Activated CD4-positive, alpha-beta memory T cell treated with anti-CD3 and anti-CD28 coated beads, Interleukin-2, amount 10 ng/mL, durations not matched to agents 7 days and 5 days (primary cell): ENCODE measurements at regions not wholly inside any gene's neighbourhood (a gene's known extent, or its start where the extent isn't known, plus 50 kb on each side); places are given as distances from the start of the nearest gene placed in this dataset.

Experiments
- CTCF ChIA-PET: fragments of 350-600 bp; sonication (Branson Sonifier 250); formaldehyde crosslinking; loops from one replicate; lab custom pipeline; 2021; ENCODE audit warnings: antibody characterized with exemption, inconsistent platforms; lab: Charles Lee
- POLR2A ChIA-PET: fragments of 350-600 bp; sonication (Branson Sonifier 250); formaldehyde crosslinking; loops from one replicate; lab custom pipeline; 2021; ENCODE audit warnings: antibody characterized with exemption; lab: Charles Lee
- DNase-seq: peaks from one replicate; pipeline ENCODE4 v3.0.0-alpha.2; 2020
- H3K27ac Mint-ChIP-seq: one replicate; pipeline ENCODE4 v1.8.0; 2021; ENCODE audit warnings: mild to moderate bottlenecking, mixed read lengths
- H3K27me3 Mint-ChIP-seq: one replicate; pipeline ENCODE4 v1.8.0; 2021; ENCODE audit warnings: mixed read lengths
- H3K36me3 Mint-ChIP-seq: one replicate; pipeline ENCODE4 v1.8.0; 2021; ENCODE audit warnings: low read depth, mixed read lengths
- H3K4me1 Mint-ChIP-seq: one replicate; pipeline ENCODE4 v1.8.0; 2021; ENCODE audit warnings: mixed read lengths
- H3K4me3 Mint-ChIP-seq: one replicate; pipeline ENCODE4 v1.8.0; 2021; ENCODE audit warnings: mild to moderate bottlenecking, mixed read lengths
- H3K9me3 Mint-ChIP-seq: one replicate; pipeline ENCODE4 v1.8.0; 2021; ENCODE audit warnings: mixed read lengths

DNA sequence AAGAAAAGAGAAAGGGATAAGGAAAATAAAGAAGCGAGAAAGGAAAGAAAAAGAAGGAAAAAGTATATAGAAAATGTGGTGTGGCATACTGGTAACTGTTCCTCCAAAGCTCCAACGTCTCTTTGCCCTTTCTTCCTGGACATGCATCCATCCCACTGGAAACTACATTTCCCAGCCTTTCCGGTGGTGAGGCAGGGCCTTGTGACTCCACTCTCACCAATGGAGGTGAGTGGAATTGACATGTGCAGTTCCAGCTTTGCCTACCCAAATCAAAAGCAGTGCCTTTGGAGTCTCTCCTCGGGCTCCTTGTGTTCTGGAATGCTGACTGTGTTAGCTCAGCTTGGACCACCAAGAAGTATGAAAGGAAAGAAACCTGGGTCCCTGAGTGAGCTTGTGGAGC is 161.2 kb downstream of the KCNA5 start:
- POLR2A ChIA-PET, result no interaction called here

DNA sequence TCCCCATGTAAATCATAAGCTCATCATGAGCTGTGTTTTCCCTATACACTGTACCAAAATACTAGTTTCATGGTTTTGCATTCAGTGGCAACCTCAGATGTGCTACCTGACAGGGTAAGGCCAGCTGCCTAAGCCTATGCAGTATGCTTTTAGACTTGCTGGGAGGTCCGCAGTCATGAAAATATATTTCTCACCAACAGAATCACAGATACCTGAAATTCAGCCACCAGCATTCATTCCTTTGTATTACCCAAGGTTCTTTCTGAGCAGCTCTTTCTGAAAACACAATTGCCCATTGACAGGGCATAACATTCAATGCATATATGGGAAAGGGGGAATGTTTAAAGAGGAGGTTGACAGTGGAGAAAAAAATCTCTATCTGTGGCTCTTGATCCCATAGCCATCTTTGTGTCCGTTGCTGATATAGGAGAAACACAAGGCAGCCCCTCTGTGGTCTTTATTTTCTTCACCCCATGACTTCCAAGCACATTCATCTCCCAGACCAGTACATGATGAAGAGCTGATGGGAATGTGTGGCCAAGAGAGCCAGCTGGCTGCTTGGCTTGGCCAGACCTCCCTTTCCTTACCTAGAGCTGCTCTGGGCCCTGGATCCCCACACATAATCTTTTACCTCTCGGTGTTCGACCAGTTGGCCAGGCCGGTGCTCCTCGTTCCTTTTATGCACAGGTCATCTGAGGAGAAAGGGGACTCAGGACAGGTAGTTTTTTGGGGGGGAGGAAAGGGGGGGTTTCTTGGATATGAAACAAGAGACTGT is 162.9 kb downstream of the KCNA5 start:
- H3K4me1 Mint-ChIP-seq, result no peaks in the 10 kb centered on the region
- H3K27me3 Mint-ChIP-seq, result no peaks in the 10 kb centered on the region
- H3K4me3 Mint-ChIP-seq, result no peak overlapping the region
- CTCF ChIA-PET, result no interaction called here
- H3K9me3 Mint-ChIP-seq, result no peaks in the 10 kb centered on the region
- no peaks in the 10 kb centered on the region for H3K36me3 Mint-ChIP-seq
- POLR2A ChIA-PET, result no interaction called here
- no peak for DNase-seq
- no peak overlapping the region for H3K27ac Mint-ChIP-seq

More for the DNA sequence above, 161.2 kb downstream of the KCNA5 start:
- Mint-ChIP-seq H3K4me1 (no peaks in the 10 kb centered on the region), H3K36me3 (no peaks in the 10 kb centered on the region), H3K4me3 (no peak overlapping the region), H3K9me3 (no peaks in the 10 kb centered on the region), H3K27me3 (no peaks in the 10 kb centered on the region), H3K27ac (no peak overlapping the region)
- no peak for DNase-seq
- CTCF ChIA-PET, result no interaction called here

DNA sequence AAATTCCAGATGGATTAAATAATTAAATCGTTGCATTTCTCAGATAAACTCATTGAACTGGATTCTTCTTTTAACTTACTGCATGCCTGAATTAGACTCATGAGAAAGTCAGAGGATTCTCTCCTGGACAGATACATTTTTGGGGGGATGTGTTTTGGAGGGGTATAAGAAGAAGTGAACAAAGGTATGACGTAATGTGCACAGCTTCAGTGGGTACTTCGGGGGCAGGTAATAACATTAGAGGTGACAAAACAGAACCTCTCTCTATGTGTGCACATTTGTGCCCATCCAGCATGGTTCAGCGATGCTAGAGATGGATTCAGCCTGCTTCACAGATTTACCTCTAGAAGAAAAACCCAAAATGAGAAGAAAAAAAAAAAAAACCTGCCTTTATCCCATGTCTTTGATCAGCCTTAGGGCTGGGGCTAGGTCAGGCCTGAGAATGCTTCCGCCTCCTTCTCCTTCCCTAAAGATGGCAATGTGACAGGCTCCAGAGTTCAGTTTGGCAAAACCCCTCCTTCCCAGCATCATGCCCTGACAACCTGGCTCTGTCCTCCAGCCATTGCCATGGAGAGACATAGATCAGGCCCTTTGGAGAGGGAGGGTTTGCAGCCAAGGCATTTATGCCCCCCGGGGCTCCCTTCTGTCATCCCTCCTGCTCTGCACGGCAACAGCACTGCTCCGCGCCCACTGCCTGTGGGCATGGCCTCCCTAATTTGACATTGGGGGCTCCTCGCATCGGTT is 166.7 kb downstream of the KCNA5 start:
- Mint-ChIP-seq H3K36me3 (no peaks in the 10 kb centered on the region), H3K4me3 (no peak overlapping the region), H3K9me3 (no peaks in the 10 kb centered on the region), H3K27ac (no peak overlapping the region), H3K27me3 (no peaks in the 10 kb centered on the region), H3K4me1 (no peaks in the 10 kb centered on the region)
- ChIA-PET CTCF (no interaction called here), POLR2A (no interaction called here)
- DNase-seq, result no peak

DNA sequence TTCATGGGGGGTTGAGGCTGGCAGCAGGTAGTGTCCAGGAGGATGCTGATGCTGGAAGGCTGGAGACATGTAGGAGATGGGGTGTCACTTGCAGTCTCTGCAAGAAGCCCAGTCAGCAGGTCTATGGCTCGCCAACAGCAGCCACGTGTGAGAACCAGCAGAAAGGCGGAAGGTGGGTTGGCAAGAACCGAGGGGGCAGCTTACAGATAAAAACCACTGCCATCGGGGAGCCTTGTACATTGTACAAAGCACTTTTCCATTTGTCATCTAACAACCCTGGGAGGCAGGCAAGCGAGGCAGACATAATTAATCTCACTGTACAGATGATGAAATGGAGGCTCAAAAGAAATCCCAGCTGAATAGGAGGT is 167.2 kb downstream of the KCNA5 start:
- H3K36me3 Mint-ChIP-seq, result no peaks in the 10 kb centered on the region
- no peak overlapping the region for H3K27ac Mint-ChIP-seq
- DNase-seq, result no peak
- H3K27me3 Mint-ChIP-seq, result no peaks in the 10 kb centered on the region
- CTCF ChIA-PET, result no interaction called here
- H3K9me3 Mint-ChIP-seq, result no peaks in the 10 kb centered on the region
- POLR2A ChIA-PET, result no interaction called here
- no peaks in the 10 kb centered on the region for H3K4me1 Mint-ChIP-seq
- H3K4me3 Mint-ChIP-seq, result no peak overlapping the region

DNA sequence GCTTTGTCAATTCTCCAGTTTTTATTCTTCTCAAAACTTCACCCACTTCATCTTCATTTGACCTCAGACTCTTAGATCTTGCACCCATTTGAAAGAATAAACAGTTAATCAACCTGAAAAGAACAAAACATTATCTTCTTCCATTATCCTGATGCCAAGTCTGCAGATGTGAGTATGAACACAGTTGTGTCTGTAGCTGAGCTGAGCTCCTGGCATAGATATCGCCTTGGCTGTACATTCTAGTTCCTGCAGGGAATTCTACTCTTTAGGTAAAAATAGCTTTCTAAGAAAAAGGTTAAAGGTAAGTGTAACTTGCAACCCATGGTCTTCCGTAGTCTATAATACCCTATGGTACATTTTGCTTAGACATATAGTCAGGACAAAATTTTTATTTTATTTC is 169.7 kb downstream of the KCNA5 start:
- POLR2A ChIA-PET, result no interaction called here
- H3K27ac Mint-ChIP-seq, result no peak overlapping the region
- H3K9me3 Mint-ChIP-seq, result no peaks in the 10 kb centered on the region
- CTCF ChIA-PET, result no interaction called here
- H3K4me3 Mint-ChIP-seq, result no peak overlapping the region
- no peaks in the 10 kb centered on the region for H3K27me3 Mint-ChIP-seq
- no peak for DNase-seq
- H3K36me3 Mint-ChIP-seq, result no peaks in the 10 kb centered on the region
- no peaks in the 10 kb centered on the region for H3K4me1 Mint-ChIP-seq

DNA sequence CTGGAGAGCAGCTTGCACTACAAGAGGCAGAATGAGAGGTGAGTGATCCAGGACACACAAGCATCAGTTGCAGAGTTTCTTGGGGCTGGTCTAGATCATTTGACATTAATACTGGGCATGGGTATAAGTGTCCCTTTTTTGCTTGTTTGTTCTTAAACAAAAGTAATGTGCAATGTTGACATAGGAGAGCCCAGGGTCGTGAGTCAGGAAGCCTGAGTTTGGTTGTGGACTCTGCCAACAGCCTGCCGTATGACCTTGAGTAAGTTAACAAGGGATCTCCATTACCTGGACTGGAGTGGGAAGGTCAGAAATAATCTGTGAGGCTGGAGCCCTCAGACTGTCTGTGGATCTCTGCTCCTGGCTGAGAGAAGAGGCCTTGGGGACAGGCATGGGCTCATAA is 170.3 kb downstream of the KCNA5 start:
- H3K27ac Mint-ChIP-seq, result no peak overlapping the region
- H3K9me3 Mint-ChIP-seq, result no peaks in the 10 kb centered on the region
- H3K36me3 Mint-ChIP-seq, result no peaks in the 10 kb centered on the region
- ChIA-PET CTCF (no interaction called here), POLR2A (no interaction called here)
- no peak for DNase-seq
- H3K27me3 Mint-ChIP-seq, result no peaks in the 10 kb centered on the region
- no peak overlapping the region for H3K4me3 Mint-ChIP-seq
- no peaks in the 10 kb centered on the region for H3K4me1 Mint-ChIP-seq

DNA sequence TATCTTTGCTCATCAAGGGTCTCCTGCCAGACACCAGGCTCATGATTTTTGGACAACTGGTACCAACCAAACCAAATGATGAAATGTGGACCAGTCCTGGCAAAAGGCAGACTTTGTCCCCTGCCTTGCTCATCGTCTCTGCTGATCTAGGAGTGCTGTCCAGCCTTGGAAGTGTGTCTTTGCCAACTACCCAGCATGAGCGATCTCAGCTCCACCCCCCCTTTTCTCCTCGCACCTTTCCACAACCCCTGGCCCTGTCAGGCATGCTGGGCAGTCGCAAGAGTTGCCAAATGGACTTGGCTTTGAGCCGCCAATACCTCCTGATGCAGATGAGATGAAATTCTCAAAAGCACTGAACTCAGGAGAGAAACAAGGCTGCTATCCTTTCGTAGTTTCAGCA is 174.3 kb downstream of the KCNA5 start:
- H3K36me3 Mint-ChIP-seq, result no peaks in the 10 kb centered on the region
- no peaks in the 10 kb centered on the region for H3K27me3 Mint-ChIP-seq
- CTCF ChIA-PET, result no interaction called here
- H3K9me3 Mint-ChIP-seq, result no peaks in the 10 kb centered on the region
- H3K27ac Mint-ChIP-seq, result no peak overlapping the region
- DNase-seq, result no peak
- H3K4me1 Mint-ChIP-seq, result peaks cover 4% of the 10 kb centered on the region
- POLR2A ChIA-PET, result no interaction called here
- no peak overlapping the region for H3K4me3 Mint-ChIP-seq

DNA sequence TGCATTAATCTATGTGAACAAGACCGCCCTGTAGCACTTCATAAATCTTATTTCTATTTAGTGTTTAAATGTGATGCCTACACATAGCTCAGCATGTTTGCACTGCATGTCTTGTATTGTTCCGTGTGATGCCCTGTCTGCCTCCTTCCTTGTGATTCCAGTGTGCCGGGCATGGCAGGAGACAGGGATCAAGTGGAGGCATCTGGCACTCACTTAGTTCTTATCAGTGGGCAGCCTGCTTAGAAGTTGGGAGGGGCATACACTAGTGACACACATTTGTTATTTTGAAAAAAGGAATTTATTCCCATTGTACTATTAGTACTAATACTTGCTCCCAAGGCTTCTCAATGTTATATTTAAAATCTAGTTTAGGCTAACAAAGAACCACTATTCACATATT is 176.4 kb downstream of the KCNA5 start:
- Mint-ChIP-seq H3K9me3 (no peaks in the 10 kb centered on the region), H3K4me3 (no peak overlapping the region), H3K27ac (no peak overlapping the region), H3K36me3 (no peaks in the 10 kb centered on the region), H3K27me3 (no peaks in the 10 kb centered on the region), H3K4me1 (peaks cover 4% of the 10 kb centered on the region)
- DNase-seq, result no peak
- ChIA-PET CTCF (no interaction called here), POLR2A (no interaction called here)

DNA sequence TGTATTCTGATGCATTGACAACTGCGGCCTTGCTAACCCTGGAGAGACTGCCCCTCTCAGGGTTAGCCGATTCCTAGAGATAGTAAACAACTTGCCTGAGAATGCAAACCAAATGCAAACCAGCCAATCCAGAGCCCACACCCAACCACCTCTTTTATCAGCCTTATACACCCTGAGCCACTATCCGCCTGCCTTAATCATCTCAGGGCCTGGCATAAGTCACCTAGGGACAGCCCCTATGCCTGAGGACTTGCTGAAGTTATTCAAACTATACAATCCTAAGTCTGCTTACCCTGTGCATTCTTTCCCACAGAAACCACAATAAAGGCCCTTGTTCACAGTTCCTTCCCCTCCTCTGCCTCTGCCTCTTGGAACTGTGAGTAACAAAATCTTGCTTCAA is 177.2 kb downstream of the KCNA5 start:
- Mint-ChIP-seq H3K27me3 (no peaks in the 10 kb centered on the region), H3K9me3 (no peaks in the 10 kb centered on the region), H3K4me3 (no peak overlapping the region), H3K4me1 (peaks cover 4% of the 10 kb centered on the region), H3K27ac (no peak overlapping the region), H3K36me3 (no peaks in the 10 kb centered on the region)
- POLR2A ChIA-PET, result no interaction called here
- CTCF ChIA-PET, result no interaction called here
- DNase-seq, result no peak

DNA sequence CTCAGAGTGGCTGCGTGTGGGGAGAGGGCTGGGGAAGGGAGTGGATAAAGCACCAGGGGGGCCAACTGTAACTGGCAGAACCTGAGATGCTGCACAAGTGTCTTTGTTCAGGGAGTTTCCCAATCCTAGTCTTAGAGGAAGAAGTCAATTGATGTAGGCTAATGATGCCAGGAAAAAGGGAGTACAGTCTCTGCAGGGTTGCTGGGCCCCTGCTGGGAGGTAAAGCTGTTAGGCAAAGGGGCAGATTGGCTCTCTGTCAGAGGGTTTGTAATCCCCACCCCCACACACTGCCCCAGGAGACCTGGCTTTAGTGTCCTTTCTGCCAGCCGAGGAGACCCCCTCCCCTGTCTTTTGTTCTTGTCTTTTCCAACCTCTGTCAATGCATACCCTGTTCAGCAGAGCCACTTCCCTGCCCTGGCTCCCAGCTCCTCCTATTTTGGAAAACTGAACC is 178.4 kb downstream of the KCNA5 start:
- ChIA-PET POLR2A (no interaction called here), CTCF (no interaction called here)
- Mint-ChIP-seq H3K4me1 (peaks cover 4% of the 10 kb centered on the region), H3K27ac (no peak overlapping the region), H3K4me3 (no peak overlapping the region), H3K36me3 (no peaks in the 10 kb centered on the region), H3K27me3 (no peaks in the 10 kb centered on the region), H3K9me3 (no peaks in the 10 kb centered on the region)
- DNase-seq, result no peak

DNA sequence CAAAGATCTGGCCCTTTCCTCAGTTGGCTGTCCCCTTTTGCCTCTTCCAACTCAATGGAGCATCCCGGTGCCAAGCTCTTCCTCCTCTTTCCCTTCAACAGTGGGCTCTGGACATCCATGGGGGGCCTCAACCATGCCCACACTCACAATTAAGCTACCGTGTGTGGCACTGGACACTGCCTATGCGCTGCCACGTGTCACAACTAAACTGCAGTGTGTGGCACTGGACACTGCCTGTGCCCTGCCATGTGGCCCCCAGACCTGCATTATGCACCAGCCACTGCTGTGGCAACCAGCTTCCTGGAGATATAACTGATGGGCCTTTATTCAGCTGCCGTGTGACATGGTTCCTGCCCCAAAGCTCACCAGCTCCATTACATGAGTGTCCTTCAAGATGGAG is 179.1 kb downstream of the KCNA5 start:
- Mint-ChIP-seq H3K9me3 (no peaks in the 10 kb centered on the region), H3K27ac (no peak overlapping the region), H3K4me3 (no peak overlapping the region), H3K27me3 (no peaks in the 10 kb centered on the region), H3K36me3 (no peaks in the 10 kb centered on the region), H3K4me1 (peaks cover 4% of the 10 kb centered on the region)
- POLR2A ChIA-PET, result no interaction called here
- no peak for DNase-seq
- CTCF ChIA-PET, result no interaction called here

DNA sequence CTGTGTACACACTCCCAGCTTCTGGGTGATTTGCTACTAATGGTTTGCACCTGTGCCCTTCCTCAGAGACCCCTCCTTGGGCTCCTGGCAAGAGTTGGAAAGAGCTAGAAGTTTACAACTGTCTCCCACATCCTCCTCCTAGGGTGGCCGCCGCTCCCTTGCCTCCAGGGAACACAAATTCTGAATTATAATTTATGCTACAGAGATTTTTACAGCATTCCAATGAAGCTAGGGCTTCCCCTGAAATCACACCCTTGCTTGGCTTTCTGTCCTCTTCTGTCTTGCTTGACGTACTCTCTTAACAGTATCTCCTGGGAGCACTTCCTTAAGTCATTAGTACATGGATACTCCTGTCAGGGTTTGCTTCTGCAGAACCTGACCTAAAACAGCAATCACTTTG is 180.2 kb downstream of the KCNA5 start:
- no peak overlapping the region for H3K4me3 Mint-ChIP-seq
- CTCF ChIA-PET, result no interaction called here
- no peak overlapping the region for H3K27ac Mint-ChIP-seq
- H3K4me1 Mint-ChIP-seq, result peaks cover 4% of the 10 kb centered on the region
- no peaks in the 10 kb centered on the region for H3K9me3 Mint-ChIP-seq
- POLR2A ChIA-PET, result no interaction called here
- no peaks in the 10 kb centered on the region for H3K27me3 Mint-ChIP-seq
- no peaks in the 10 kb centered on the region for H3K36me3 Mint-ChIP-seq
- no peak for DNase-seq

DNA sequence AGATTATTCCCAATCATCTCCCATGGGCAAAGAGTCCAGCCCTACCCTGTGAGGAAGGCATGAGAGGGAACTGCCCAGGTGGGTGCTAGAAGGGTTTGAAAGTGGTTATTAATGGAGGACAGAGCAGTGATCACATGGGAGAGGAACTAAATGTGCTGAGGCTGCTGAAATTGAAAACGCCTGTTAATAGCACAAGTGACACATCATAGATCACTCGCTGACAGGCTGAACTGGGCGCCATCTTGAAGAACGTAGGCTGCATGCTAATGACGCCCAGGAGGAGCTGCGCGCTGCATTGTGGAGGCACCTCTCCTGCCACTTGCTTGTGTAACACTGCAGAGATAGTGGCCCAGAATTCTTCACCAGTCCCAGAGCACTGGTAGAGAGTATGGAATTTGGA is 182.9 kb downstream of the KCNA5 start:
- ChIA-PET CTCF (no interaction called here), POLR2A (no interaction called here)
- DNase-seq, result no peak
- no peak overlapping the region for H3K27ac Mint-ChIP-seq
- no peaks in the 10 kb centered on the region for H3K9me3 Mint-ChIP-seq
- H3K27me3 Mint-ChIP-seq, result no peaks in the 10 kb centered on the region
- H3K4me3 Mint-ChIP-seq, result no peak overlapping the region
- H3K36me3 Mint-ChIP-seq, result no peaks in the 10 kb centered on the region
- no peaks in the 10 kb centered on the region for H3K4me1 Mint-ChIP-seq
